NCI-H460 (cell line): ENCODE measurements at regions not wholly inside any gene's neighbourhood (a gene's known extent, or its start where the extent isn't known, plus 50 kb on each side); places are given as distances from the start of the nearest gene placed in this dataset.
"Not testable (repeated sequence)": the region's sequence is repeated elsewhere in the genome, so short reads cannot be mapped to it uniquely, and the experiment has no call there.

Source experiments
- DNase-seq: peaks from one replicate; pipeline ENCODE4 v3.0.0-alpha.2; 2016; ENCODE audit warnings: low read depth; ENCODE audit errors: extremely low read depth

DNA sequence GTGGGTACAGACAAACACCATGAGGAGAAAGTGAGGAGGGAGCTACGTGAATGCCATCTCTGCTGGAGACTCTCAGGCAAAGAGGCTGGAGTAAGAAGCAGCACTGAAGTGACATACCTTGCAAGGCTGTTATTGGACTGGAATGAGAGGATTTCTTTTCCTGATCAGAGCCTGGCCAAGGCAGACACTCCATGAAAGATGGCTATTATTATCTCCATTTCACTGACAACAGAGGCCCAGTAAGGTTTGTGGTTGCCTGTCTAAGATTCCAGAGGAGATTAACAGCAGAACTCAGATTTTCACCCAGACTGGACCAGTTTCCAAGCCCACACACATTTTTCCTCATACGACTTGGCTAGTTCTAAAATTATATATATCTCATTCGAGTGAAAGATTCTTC, 162.0 kb upstream of the EOLA2 start:
- no peak for DNase-seq

DNA sequence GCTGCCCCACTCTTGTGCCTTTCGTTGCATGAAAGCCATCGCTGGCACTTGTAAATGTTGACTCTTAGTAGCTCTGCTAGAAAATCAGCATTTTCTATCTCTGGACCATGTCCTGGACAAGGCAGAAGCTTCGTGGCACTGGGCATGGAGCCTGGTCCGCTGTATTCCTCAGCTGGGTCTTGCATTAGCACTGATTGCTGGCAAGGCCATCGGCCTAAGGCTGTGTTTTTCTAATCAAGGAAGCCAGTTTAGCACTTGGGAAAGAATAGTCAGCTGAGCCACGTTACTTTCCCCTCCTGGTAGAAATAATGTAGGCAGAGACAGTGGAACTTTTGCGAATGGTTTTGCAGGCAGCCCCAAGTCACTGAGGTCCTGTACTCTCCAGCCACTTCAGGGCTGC, 180.2 kb upstream of the EOLA2 start:
- DNase-seq, result no peak

DNA sequence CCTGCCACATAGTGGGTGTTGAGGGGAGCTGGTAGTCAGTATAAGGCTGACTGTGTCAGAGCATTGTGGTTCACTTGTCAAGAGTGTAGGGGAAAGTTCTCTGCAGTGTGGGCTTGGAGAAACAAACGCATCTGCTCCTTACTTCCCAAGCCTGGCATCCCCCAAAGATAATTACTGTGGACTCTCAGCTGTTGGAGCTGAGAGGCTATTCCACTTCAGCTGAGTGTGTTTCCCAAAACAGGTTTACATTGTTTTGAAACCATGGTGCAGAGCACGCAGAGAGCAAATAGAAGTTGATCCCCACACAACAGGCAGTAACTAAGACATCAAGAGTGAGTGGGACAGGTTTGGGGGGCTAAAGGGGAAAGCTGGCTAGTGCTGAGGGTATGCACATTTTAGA, 181.0 kb upstream of the EOLA2 start:
- no peak for DNase-seq

DNA sequence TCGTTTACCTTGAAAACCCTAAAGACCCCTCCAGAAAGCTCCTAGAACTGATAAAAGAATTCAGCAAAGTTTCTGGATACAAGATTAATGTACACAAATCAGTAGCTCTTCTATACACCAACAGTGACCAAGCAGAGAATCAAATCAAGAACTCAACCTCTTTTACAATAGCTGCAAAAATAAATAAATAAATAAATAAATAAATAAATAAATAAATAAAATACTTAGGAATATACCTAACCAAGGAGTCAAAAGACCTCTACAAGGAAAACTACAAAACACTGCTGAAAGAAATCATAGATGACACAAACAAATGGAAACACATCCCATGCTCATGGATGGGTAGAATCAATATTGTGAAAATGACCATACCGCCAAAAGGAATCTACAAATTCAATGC, 186.8 kb upstream of the EOLA2 start:
- DNase-seq, result not testable (repeated sequence)

DNA sequence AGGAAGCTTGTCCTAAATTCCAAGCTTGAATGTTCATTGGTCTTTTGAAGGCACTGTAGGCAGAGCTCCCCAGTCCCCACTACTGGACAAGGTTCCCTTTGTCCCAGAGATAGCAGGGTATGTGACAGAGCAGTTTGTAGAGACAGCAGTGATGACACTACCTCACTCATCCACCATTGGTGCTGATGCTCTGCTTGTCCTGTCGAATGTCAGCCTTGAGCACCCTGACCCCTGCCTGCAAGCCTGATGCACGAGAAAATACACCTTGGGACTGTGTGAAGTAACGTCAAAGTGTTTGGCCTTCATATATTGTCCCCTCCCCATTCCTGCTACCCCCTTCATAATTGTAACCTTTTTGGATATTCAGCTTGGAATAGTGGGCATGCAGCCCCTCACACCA, 188.9 kb upstream of the EOLA2 start:
- no peak for DNase-seq

DNA sequence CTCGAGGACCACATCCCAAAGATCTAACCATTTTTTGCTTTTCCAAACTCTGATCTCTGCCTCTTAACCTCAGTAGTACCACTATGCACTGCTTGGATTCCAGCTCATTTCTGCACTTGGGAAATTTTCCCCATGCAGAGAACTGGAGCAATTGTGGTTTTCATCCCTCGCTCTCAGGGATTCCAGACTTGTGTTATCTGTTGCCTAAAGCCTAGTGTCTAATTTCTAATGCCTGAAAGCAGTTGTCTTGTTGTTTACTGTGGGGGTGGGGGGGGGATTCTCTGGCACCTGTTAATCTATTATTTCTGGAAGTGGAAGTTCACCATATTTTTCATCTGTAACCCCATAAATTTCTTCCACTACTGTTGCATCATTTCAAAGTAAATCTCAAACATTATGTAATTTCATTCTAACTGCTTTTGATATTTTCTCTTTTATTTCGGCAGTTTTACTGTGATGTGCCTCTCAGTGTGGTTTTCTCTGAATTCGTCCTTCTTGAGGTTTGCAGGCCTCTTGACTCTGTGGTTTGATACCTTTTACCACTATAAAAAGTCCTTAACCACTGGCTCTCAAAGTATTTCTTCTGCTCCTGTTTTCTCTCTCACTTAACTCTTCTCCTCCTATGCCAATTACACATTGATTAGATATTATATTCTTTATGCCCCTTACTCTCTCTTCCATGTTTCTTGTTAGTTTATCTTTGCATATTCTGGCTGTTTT, 205.6 kb upstream of the EOLA2 start:
- DNase-seq, result no peak

DNA sequence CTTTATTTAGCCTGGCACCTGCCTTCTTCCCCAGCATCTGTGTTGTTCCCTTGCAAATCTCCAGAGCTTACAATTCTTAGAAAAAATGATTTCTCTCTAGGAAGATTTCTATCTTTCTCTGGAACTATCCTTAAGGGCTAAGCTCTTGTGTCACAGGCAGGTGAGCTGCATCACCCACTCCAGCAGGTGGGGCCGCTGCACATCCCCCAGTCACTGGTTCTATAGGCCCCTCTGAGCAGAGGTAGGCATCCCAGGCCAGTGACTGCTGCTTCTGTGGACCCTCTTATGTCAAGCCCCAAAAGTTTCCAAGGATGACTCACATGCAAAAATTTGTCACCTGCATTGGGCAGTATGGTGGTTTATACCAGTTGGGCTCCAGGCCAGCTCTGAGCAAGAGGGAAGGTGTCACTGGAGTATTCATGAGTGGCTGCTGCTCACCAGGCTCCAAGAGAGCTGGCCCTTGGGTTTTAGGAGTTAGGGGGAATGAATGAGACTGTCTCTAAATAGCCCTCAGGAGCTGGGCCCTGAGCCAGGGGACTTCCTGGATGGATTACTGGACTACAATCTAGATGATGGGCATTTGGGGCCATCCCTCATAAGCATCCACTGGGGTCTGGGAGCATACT, 208.1 kb upstream of the EOLA2 start:
- DNase-seq, result no peak

DNA sequence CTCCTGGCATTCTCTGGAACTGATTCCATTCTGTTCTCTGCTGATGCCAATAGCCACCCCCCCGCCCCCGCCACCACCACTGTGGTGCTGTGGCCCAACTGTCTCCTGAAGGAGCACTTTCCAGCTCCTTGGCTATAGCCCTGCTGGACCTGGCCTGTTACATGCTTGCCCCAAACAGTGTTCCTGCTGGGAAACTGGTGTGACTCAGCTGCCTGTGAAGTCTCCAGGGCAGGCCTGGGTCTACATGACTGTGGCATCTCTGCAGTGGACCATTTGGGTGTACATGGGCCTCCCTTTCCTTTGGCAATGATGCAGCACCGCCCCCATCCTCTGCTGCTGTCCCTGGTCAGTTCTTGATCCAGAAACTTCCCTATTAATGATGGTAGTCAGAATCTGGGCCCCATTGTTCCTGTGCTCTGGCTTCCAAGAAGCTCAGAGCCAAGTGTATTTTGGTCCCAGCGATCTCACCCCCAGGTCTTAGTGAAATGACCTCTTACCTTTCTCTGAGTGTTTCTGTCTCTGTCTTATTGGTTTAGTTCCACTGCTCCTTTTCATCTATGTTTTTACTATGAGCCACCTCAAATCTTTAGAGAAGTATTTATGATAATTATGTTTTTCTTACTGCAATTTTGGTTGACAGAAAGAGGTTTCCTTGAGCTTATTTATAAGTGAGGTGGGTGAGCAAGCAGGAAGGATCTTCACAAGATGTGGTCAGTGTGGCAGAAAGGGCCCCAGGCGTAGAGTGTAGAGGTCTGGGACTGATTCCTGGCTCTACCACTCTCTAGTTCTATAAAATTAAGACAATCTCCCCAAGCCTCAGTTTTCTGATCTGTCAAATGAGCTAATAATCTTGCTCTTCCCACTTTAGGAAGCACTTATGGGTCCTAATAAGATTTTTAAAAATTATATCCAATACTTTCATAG, 210.7 kb upstream of the EOLA2 start:
- no peak for DNase-seq

DNA sequence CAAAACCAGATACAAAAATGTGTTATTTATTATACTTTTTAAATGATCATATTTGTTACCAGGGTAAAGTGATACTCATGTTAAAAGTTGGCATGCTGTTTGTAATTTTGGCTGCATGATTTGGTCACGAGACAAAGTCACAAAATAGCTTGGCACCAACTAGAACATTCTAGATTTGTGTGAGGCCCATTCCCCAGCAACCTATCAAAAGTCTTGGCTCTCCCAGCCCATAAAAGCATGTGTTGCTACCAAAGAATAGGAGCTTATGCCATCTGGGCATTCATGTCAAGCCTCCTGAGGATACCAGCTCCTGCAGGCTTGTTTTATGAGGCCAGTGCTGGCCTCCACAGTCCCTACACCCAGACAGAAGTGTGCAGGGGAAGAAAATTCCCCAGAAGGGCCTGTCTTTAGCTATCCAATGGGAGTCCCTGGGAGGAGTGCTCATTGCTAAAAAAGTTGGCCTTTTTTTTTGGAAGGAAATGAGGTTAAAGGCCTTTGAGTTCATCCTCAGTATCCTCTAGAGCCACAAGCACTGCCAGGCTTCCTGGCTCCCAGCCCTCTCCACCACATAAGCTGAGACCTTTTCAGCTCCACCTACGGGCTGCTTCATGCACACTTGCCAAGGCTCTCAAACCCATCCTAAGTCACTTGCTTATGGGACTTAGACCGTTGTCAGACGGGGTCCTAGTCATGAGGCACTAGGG, 211.9 kb upstream of the EOLA2 start:
- DNase-seq, result no peak

DNA sequence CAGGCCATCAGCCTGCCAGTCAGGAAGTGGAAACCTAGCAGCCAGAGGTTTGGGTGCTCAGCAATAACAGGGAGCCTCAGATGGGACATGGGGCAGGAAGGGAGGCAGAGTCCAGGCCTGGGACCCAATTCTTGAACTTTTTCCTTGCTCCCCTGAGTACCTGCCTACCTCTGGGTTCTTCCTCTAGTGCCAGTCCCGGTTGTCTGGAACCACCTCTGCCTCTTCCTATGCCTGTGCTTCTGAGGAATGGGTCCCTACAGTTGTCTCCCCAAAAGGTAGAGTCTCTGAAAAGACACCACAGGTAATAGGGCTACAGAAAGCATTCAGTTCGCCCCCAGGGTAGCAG, 212.4 kb upstream of the MAMLD1 start:
- no peak for DNase-seq

DNA sequence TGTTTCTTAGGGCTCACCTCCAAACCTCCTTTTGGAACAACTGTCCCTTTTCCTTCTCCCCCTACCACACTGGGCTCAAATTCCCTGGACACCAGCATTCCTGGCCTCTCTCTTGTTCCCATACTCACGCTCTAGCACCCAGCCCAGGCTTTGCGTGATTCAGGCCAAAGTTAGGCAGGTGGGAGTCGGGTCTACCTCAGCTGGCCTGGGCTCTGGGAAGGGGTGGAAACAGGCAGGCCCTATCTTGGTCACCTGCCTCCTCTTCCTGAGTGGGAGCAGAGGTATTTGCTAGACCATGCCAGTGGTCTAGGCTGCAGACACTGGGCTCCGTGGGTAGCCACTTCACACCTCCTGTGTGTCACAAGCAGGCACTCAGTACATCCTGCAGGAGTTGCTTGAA, 211.1 kb upstream of the MAMLD1 start:
- DNase-seq, result no peak

DNA sequence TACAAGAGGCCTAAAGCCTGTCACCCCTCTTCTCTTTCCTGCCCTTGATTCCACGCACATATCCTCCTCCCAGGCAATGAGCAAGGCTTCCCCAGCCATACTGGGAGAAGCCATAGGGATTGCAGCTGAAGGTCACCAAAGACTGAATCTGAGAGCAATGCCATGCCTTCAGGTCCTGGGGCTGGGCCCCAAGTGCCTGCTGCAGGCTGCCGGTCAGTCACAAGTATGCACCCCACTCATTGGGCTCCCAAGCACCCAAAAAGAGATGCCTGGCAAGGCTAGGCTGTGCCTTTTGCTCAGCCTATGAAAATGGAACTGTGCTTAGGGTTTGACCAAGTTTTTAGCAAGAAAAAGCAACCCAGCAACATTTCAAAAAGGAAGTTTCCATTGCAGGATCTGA, 210.6 kb upstream of the MAMLD1 start:
- DNase-seq, result no peak

DNA sequence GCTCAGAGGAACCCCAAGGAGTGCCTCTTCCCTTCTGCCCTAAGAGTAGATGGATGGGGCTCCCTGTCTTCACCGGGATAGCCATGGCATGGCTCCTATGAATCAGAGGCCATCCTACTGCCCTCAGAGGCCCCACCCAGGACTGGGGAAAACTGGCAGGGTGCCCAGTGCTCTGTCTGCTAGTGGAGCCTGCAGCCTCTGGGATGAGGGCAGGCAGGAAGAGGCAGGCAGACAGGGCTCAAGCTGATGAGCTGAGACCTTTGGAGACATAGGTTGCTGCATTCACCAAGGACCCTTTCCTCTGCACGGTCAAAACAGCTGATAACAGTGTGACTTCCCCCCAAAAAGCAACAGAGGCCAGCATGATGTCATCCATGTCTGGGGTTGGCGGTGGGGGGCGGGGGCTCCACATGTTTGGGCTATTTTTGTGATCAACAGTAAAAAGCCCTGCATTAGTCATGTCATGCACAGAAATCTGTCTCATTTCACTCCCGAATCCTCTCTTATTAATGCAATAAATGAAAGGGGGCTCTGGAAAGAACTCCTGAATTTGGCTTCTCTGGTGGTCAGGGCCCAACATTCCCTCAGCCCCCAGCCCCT, 207.6 kb upstream of the MAMLD1 start:
- no peak for DNase-seq

DNA sequence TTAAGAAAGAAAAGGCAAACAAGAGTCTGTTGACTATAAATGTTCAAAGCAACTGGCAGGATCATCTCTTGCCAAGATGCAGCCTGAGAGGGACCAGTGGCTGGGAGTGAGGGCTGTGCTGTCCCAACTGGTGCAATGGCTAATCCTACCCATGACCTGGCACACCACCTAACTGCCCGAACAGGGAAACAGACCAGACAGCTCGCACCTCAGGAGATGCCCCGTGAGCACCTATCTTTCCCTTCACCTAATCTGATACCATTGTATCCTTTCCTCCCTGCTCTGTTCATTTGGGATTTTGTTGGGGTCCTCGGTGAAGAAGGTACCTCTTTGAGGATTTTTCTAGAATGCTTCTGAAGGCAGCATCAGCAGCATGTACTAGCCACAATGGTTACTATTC, 206.5 kb upstream of the MAMLD1 start:
- DNase-seq, result no peak

DNA sequence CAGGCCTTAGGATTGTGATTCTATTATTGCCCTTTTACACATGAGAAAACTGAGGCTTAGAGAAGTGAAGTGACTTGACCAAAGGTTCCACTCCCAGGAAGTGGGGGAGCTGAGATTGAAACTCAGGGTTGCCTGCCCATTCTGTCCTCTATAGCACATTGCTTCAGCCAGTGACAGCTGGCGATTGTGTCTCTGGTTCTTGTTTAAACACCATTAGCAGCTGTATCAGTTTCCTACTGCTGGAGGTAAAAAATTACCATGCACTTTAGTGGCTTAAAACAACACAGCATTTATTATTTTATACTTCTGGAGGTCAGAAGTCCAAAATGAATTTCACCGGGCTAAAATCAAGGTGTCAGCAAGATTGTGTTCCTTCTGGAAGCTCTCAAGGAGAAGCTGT, 205.8 kb upstream of the MAMLD1 start:
- DNase-seq, result no peak

DNA sequence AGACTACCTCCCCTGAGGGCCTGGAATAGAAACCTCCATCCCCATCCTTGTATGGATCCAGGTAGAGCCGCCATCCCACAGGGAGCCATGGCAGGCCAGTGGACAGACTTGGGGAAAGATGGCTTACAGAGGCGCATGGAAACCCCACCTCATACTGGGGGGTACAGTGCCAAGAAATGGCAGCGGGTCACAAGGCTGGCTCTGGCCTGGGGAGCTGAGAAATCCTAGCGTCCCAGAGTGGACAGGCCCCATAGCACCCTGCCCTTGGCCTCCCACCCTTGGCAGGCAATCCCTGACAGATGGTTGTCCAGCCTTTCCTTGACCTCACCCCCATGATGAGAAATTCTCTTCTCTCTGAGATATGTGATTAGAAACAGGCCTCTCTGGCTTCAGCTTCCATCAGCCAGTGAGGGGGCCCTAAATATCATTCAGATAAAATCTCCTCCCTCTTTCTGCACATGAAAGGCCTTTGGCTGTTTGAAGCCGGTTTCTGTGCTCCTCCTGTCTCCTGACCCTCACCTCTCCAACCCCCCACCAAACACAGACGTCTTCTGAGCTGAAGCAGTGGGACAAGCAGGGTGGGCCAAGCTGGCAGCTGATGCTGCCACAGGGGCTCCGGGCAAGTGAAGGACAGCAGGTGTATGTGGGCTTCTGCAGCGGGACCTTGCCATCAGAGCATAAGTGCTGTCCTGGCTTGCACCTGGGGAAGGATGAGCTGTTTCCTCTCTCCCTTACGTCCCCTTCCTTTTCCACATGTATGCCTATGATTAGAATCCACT, 204.4 kb upstream of the MAMLD1 start:
- no peak for DNase-seq

DNA sequence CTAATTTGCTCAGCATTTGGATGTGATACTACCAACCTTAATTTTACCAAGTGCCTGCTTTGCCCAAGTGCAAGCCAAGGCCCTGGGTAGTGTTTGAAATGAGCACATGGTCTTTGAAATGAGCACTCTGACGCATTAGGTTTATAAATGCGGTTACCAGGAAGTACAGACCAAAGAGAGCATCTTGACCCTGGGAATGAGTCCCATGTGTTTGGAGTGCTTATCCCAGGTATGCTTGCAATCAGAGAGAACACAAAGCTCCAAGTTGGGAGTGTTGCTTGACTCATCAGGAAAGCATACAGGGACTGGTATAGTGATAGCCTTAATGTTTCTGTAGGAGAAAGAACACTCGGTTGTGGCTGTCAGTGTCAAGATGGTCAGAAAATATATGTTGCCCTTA, 203.6 kb upstream of the MAMLD1 start:
- no peak for DNase-seq

DNA sequence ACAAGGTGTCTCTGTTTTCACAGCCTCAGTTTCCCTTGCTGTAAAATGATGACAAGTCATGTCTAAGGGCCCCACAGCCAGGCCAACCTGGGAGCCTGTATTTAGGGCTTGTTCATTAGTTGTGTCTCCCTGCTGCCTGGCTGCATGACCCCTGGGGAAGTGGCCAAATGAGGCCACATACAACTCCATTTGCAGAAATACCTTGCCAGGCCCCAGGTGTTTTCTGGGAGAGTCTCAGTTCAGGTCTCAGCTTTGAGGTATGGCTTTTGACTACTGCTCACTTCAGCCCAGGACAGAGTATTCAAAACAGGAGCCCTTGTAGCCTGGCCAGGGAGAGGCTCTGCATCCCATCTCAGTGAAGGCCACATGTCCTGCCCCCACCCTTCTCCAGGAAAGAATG, 202.5 kb upstream of the MAMLD1 start:
- no peak for DNase-seq

DNA sequence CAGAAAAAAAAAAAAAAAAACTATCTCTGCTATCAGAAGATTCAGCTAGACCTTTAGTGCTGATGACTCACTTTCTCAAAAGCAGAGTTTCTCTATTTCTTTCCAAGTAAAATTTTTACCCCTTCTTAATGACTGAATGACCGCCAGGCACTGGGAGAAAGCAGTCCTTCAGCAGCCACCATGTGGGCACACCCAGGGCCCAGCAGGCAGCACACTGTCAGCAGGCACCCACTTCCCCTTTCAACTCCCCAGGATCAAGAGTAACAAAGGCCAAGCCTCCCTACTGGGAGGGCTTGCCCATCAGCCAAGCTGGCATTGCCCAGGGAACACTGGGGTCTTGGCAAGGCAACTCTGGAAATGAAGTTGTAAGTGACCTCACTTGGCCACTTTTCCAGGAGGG, 201.9 kb upstream of the MAMLD1 start:
- DNase-seq, result no peak

DNA sequence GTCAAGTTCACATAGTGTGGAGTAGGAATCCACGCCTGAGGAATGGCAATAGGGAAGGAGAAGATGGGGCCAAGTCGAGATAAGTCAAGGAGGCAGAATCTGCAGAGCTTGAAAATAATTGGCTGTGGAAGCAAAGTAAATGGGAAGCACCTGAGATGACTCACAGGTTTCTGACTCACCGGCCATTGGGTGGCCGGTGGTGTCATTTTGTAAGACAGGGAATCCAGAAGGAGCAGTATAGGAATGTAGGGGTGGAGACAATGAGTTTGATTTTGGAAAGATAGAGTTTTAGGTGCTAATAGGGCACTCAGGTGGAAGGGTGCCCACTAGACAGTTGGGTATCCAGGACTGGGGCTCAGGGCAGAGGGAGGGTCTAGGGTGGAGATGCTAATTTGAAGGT, 201.0 kb upstream of the MAMLD1 start:
- no peak for DNase-seq
